Suppressor macrophage treated with lipopolysaccharide for 4 hours (primary cell): ENCODE measurements at regions not wholly inside any gene's neighbourhood (a gene's known extent, or its start where the extent isn't known, plus 50 kb on each side); places are given as distances from the start of the nearest gene placed in this dataset.
"Not testable (repeated sequence)": the region's sequence is repeated elsewhere in the genome, so short reads cannot be mapped to it uniquely, and the experiment has no call there.

ENCODE experiments used
- DNase-seq: peaks from one replicate; pipeline ENCODE4 v3.0.0-alpha.2; 2020

GRCh38 chr6:149246691-149247384, 70.7 kb upstream of the TAB2 start:
- peak; percentile 87 for DNase-seq

- peak; percentile 73 for DNase-seq
Measured at GRCh38 chr6:149247385-149247763, 70.1 kb upstream of the TAB2 start.

GRCh38 chr6:149248263-149248662, 69.2 kb upstream of the TAB2 start:
- DNase-seq: not testable (repeated sequence)

- DNase-seq: peak; percentile 64
Measured at GRCh38 chr6:149248693-149249369, 68.7 kb upstream of the TAB2 start.

GRCh38 chr6:149249370-149250357, 67.8 kb upstream of the TAB2 start:
- no peak for DNase-seq

- no peak for DNase-seq
Measured at GRCh38 chr6:149250951-149251350, 66.6 kb upstream of the TAB2 start.

GRCh38 chr6:149252622-149253021, 64.9 kb upstream of the TAB2 start:
- DNase-seq: no peak

GRCh38 chr6:149254253-149254652, 63.3 kb upstream of the TAB2 start:
- DNase-seq: no peak

GRCh38 chr6:149259753-149260152, 57.8 kb upstream of the TAB2 start:
- DNase-seq: peak; percentile 94

GRCh38 chr6:149260214-149260874, 57.2 kb upstream of the TAB2 start:
- no peak for DNase-seq

GRCh38 chr6:149261364-149262040, 56.0 kb upstream of the TAB2 start:
- DNase-seq: no peak

GRCh38 chr6:149263321-149263720, 54.2 kb upstream of the TAB2 start:
- no peak for DNase-seq

- no peak for DNase-seq
Measured at GRCh38 chr6:149264629-149265028, 52.9 kb upstream of the TAB2 start.

- no peak for DNase-seq
Measured at GRCh38 chr6:149265945-149266344, 51.6 kb upstream of the TAB2 start.

- DNase-seq: peak; percentile 68
Measured at GRCh38 chr6:149266659-149267058, 50.9 kb upstream of the TAB2 start.

- no peak for DNase-seq
Measured at GRCh38 chr6:149267072-149267471, 50.4 kb upstream of the TAB2 start.

GRCh38 chr6:149267513-149268043, 49.9 kb upstream of the TAB2 start:
- no peak for DNase-seq
